ENCODE measurements at regions not wholly inside any gene's neighbourhood (a gene's known extent, or its start where the extent isn't known, plus 50 kb on each side); places are given as distances from the start of the nearest gene placed in this dataset.
"Not testable (repeated sequence)": the region's sequence is repeated elsewhere in the genome, so short reads cannot be mapped to it uniquely, and the experiment has no call there.

DNA sequence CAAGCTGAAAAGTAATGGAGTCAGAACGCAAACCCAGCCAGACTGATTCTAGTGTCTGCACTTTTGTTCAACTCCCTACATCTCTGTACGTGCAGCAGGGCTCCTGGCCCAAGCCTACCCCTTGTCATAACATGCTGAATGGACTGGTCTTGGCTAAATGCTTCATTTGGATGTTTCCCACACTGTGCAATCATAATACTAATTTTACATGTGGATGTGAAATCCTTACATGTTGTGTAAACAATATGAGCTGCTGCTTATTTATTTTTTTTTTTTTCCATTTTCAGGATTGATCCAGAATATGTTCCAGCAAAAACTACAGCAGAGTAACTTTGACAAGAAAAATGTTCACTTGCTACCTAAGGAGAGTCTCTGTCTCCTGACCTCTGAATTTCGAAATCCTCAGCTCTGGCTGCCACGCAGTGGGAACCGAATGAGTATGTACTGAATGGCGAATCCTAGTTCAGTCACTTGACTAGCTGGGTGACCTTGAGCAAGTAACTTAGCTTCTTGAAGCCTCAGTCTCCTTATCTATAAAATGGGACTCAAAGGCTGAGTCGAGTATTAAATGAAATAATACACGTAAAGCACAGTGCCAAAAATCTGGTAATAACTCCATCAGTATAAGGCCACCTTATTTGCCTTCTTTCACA, 133.4 kb downstream of the EHF start:
- DNase-seq (ENCODE audit: low spot score) = no peak

DNA sequence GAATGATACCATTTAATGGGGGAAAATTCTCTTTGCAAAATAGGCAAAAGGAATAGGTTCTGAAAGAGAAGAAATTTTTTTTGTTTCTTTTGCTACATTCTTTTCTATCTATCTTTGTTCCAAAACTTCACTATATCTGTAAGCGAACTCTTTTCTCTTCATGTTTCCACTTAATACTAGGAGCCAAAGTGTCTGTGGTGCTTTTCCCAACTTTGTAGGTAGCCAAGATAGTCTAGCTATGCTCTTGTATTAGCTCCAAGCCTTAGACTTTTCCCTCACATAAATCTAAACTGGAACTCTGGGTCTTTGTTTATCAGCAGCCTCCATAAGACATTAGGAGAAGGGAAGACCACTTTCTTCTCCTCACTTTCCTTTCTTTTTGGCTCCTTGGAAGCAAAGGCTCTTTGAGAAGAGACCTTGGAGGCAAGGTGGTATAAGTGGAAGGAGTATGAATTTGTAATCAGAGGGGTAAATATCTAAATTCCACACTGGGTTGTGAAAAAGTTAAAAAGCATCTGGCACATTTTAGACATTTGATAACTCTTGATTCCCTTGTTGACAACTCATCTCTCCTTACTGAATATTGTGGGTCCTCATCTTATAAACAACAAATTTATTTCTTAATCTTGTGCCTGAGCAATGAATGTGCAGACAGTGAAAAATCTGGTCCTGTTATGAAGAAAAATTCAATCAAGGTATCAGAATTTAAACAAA, 130.0 kb downstream of the EHF start:
- no peak for DNase-seq (ENCODE audit: low spot score)

DNA sequence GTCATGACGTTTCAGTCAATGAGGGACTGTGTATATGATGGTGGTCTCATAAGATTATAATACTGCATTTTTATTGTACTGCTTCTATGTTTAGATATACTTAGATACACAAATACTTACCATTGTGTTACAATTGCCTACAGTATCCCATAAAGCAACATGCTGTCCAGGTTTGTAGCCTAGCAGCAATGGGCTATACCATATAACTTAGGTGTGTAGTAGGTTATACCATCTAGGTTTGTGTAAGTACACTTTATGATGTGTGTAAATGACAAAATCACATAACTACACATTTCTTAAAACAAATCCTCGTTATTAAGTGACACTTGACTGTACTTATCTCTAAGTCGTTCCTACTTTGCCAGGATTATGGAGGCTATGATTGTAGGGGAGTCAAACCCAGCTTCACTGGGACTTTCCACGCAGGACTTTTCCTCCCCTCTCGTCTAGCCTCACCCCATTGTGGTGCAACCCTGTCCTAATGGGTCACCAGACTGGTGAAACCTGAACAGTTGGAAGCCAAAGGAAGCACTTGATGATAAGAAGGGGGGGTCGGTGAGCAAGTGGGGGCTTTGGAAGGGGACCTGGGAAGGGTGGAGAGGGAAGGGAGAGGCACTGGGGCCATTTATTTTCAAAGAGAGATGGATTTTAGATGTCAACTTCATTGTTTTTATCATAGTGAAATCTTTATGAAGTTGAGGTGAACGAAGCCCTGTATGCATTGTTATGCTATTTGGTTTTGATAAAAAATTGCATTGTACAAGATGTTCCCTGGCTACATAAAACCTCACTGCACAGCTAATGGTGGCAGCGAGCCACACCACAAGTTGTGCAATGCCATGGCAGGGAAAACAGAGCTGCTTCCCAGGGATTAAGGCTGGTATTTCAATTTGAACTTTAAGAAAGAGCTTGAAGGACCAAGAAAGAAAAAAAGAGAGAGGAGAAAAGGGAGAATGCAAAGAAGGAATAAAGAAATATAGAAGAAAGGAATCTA, 129.1 kb downstream of the EHF start:
- no peak for DNase-seq (ENCODE audit: low spot score)

DNA sequence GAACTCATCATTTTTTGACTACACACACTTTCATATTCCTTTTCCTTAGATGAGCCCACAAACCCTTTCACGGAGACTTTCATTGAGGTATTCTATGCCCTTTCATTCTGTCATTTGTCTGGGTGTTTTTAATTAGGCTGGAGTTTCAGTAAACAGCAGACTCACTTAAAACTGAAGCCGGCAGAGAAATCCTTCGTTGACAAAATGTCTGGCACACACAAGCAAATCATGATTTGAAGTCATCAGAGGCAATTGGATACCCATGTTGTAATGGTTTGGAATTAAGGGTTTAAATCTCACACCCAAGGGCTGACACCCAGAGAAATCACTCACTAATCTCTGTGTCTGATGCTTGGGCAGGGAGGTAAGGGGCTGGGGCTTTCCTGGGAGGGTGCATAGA, 127.1 kb downstream of the EHF start:
- DNase-seq (ENCODE audit: low spot score) = no peak

DNA sequence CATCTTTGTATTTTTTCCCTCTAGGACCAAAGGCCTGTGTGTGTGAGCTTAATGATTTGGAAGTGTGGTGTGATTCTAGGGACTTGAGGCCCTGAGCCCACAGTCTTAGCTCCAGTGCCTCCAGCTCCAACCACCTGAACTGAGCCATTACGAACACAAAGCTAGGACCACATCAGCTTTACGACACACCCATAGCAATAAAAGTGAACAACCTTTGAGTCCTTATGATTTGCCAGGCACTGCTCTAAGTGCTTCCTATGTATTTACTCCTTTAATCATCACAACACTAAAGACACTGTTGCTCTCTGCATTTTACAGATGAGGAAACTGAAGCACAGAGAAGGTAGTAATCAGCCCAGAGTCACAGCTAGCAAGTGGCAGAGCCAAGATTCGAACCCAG, 126.4 kb downstream of the EHF start:
- no peak for DNase-seq (ENCODE audit: low spot score)

DNA sequence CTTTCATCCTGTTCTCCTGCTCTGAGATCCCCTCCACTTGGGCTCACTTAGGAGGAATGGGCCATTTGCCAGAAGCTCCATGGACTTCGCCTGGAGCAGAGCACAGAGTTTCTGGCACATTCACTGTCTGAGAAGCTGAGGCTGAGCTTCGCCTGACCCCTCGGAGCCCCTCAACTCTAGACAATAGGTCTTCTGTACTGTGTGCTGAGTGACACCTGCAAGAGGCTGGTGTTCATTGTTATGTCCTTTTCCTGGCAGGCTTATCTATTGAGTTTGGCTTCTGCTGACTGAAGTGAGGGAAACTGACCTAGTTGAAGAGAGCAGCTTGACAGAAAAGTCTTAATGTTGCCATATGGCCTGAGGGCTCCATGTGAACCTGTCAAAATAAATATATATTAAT, 124.3 kb downstream of the EHF start:
- no peak for DNase-seq (ENCODE audit: low spot score)

DNA sequence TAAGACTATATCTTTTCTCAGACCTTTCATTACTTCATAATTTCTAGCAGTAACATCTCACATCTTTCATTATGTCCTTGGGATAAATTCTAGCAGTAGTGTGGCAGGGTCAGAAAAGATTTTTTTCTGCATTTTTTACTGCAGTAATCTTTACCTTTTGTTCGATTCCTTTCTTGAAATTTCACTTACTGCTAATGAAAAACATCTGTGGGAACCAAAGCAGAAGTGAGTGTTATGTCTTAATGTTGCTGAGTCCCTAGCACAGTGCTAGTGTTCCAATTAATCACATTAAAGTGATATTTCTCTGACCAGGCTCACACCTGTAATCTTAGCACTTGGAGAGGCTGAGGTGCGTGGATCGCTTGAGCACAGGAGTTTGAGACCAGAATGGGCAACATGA, 123.6 kb downstream of the EHF start:
- DNase-seq (ENCODE audit: low spot score) = no peak

DNA sequence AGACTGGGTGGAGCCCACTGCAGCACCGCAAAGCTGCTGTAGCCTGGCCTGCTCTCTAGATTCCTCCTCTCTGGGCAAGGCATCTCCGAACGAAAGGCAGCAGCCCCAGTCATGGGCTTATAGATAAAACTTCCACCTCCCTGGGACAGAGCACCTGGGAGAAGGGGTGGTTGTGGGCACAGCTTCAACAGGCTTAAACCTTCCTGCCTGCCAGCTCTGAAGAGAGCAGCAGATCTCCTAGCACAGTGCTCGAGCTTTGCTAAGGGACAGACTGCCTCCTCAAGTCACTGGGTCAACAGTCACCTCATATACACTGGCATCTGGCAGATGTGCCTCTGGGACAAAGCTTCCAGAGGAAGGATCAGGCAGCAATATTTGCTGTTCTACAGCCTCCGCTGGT, 117.3 kb downstream of the EHF start:
- no peak for DNase-seq (ENCODE audit: low spot score)

DNA sequence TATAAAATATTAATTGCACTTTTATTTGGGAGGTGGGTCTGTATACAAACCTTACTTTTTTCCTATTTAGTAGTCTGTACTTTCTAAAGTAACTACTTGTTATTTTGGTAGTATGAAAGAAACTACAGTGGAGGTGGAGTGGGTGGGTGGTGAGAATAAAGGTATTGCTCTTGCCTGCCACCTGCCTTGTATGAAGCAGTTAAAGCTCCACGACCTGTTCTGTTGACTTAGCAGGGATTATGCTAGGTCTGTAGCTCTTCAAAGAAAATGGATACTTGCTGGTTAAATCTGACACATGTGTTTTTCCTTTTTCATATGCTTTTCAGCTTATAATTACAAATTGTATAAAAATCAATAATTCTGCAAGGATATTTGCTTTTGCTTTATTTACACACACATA, 111.9 kb downstream of the EHF start:
- DNase-seq (ENCODE audit: low spot score) = no peak

DNA sequence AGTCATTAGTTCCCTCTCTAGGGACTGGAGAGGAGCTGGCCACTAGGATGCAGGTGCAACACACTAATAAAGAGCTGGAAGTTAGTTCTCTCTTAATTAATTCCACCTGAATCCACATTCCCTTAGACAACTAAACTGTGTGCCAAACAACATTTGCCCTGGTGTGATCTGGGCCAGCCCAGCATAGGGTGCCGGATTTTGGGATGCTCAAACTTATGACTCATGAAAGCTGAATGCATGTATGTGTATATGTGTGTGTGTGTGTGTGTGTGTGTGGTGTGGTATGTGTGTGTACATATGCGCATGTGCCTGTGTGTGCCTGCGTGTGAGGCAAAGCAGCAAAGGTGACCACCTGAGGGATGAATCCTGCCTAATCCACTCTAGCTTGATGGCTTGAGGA, 110.7 kb downstream of the EHF start:
- DNase-seq (ENCODE audit: low spot score) = no peak

DNA sequence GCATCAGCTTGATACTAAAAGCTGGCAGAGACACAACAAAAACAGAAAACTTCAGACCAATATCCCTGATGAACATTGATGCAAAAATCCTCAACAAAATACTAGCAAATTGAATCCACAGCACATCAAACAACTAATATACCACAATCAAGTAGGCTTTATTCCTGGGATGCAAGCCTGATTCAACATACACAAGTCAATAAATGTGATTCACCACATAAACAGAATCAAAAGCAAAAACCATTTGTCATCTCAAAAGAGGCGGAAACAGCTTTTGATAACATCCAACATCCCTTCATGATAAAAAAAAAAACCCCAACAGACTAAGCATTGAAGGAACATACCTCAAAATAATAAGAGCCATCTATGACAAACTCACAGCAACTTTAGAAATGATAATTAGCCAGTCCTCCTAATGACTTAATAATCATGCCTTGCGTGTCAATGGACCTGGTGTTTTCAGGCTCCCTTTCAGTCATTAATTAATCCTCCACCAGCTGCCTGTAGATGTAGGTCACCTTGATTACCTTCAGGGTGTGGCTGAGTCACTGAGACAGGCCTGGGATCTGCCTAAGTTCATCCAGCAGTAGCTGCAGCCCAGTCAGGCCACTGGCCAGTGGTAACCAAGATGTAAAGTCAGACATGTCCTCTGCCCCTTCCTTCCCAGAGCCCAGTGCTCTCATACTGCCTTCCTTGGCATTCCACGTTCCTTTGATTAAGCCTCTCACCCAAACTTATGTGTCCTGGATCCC, 109.8 kb downstream of the EHF start:
- no peak for DNase-seq (ENCODE audit: low spot score)

DNA sequence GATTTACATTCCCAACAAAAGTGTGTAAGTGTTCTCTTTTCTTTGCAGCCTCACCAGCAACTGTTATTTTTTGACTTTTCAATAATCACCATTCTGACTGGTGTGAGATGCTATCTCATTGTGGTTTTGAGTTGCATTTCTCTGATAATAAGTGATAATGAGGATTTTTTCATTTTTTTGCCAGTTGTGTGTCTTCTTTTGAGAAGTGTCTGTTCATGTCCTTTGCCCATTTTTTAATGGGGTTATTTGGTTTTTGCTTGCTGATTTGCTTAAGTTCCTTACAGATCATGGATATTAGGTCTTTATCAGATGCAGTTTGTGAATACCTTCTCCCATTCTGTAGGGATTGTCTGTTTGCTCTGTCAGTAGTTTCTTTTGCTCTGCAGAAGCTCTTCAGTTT, 107.7 kb downstream of the EHF start:
- DNase-seq (ENCODE audit: low spot score) = no peak

DNA sequence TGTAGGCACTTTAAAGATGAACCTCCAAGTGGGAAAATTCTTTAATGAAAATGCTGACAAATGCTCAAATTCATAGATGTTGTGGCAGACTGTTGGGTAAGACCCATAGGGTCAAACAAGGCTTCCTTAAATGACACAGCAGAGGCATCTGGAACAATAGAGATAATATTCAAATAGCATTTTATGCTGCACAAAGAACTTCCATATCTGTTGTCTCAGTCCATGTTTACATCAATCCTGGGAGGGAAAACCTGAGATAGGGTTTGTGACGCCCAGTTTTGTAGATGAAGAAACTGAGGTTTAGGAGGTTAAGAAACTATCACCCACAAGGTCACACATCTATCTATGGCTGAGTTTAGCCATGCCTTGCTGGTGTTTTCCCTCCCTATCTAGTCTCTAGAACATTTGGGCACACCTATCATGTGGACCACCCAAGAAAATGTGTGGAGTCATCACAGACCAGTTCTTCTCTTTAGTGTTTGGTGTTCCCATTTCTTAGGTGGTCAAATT, 106.4 kb downstream of the EHF start:
- no peak for DNase-seq (ENCODE audit: low spot score)

DNA sequence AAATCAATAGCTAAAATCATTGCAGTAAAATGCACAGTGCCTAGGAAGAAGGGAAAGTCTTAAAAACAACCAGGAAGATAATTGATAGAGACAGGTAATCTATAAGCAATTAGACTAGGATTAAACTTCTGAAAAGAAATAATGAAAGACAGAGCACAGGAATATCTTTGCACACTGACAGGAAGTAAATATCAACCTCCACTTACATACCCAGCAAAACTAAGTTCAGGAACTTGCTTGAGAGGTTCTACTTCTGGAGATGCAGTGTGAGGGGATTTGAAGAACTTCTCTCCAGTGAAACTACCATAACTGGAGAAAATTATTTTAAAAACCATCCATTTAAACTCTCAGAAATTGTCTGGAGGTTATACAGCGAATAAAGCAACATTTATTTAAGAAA, 104.1 kb downstream of the EHF start:
- no peak for DNase-seq (ENCODE audit: low spot score)

DNA sequence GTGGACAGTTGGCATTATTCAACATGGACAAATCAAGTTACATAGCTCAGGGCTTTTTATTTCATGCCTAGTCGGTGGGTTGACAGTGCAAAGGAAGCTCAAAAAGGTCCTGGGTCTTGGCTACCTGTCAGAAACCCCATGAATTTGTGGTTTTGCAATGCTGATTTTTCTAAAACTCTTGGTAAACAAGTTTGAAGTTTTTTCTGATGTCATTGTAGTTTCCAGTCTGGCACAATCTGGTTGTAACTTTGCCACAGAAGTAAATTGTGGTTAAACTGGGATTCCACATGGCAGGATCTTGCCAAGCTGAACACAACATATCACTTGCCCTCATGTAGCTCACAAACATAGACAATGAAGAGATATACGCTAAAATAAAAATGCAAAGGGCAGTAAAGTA, 100.8 kb downstream of the EHF start:
- DNase-seq (ENCODE audit: low spot score) = no peak

DNA sequence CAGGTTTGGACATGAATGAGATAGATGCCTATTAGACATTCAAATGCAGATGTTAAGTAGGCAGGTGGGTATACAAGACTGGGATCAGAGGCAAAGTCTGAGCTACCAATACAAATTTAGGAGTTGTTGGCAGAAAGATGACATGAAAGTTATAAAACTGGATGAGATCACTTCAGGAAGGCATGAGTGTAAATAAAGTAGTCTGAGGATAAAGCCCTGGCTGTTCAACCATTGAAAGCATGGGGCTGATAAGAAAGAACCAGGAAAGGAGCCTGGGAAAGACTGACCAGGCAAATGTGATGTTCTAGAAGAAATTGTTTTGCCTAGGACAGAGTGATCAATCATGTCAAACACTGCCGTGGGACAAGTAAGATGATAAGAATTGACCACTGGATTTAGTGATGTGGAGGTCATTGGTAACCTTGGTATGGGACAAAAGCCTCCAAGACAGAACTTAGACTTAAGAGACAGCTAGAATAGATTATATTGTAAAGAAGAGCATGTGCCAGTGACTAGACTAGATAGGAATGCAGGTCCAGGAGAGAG, 98.5 kb downstream of the EHF start:
- DNase-seq (ENCODE audit: low spot score) = no peak

DNA sequence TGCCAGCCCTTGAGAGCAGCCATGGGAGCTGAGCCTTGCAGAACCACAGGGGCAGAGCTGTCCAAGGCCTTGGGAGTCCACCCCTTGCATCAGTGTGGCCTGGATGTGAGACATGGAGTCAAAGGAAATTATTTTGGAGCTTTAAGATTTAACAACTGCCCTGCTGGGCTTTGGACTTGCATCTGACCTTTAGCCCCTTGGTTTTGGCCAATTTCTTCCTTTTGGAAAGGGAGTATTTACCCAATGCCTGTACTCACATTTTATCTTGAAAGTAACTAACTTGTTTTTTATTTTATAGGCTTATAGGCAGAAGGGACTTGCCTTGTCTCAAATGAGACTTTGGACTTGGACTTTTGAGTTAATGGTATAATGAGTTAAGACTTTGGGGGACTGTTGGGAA, 92.7 kb downstream of the EHF start:
- DNase-seq (ENCODE audit: low spot score) = not testable (repeated sequence)
